GM21526 (cell line): ENCODE measurements at regions not wholly inside any gene's neighbourhood (a gene's known extent, or its start where the extent isn't known, plus 50 kb on each side); places are given as distances from the start of the nearest gene placed in this dataset.
A peak's percentile ranks its signal among the peaks of the same experiment; 100 is the strongest.

ENCODE experiments used
- ATAC-seq: cut with Tn5 transposase; IDR thresholded peaks from one replicate; pipeline ENCODE4 v1.9.1; 2021; ENCODE audit warnings: moderate library complexity; ENCODE audit not compliant: unreplicated experiment, low FRiP score

DNA sequence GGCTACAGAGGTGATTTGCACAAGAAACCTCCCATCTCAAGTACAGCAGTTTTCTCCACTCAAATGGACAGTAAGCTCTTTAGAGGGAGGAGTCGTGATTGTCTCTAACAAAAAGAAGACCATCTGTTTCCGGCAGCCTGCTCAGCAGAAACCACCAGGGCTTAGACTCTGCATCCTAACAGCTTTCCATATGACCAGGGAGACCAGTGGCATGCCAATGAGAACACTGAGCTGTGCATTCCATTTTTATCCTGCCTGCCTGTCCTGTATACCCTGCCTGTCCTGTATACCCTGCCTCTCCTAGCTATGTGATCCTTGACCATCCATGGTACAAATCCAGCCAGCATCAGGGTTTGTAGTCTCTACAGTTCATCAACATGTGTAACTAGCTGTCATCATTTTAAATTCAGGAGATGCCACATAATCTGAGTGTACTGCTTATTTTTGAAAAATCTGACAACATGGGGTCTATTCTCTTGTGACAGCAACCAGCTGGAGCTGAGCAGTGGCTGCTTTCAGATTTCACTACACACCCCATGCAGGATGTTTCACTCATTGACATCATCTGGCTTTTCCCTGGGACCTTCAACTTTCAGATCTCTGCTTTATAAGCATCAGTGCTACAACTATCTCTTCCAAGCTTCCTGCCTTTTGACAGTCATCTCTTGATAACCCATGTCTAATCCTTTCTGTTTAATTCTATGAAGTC lies 50.5 kb upstream of the POU2AF2 start:
- ATAC-seq: no peak

DNA sequence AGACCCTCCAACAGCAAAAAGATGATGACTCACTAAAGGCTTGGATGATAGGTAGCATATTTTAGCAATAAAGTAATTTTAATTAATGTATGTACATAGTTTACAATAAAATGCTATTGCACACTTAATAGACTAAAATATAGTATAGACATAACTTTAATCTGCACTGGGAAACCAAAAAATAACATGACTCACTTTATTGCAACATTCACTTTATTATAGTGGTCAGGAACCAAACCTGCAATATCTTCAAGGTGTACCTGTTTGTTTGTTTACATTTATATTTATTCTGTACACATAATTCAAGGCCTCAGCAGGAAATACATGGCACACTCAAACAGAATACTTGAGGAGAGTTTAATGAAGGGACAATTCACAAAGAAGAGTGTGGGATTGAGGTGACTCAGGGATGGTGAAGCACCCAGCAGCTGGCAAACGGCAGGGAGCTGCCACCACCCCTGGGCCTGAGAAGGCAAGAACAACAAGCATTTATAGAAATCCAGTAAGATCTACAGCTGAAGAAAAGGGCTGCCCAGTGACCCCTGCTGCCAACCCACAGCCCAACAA lies 51.5 kb upstream of the POU2AF2 start:
- ATAC-seq: no peak

DNA sequence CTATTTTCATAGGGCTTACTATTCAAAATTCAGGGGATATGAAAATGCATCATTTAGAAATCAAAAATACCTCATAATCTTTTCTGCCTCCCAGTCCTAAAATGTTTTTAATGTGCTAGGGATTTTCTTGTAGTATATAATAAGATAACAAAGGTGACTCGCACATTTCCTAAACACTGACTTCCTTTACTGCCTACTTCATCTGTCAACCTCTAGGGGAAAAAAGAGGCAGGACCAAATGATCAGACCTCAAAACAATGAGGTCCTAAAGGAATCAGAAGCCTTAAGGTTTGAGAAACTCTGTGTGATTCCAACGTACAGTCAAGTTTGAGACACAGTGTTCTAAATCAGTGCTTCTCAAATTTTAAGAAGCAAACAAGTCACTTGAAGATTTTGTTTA lies 56.1 kb upstream of the POU2AF2 start:
- no peak for ATAC-seq

DNA sequence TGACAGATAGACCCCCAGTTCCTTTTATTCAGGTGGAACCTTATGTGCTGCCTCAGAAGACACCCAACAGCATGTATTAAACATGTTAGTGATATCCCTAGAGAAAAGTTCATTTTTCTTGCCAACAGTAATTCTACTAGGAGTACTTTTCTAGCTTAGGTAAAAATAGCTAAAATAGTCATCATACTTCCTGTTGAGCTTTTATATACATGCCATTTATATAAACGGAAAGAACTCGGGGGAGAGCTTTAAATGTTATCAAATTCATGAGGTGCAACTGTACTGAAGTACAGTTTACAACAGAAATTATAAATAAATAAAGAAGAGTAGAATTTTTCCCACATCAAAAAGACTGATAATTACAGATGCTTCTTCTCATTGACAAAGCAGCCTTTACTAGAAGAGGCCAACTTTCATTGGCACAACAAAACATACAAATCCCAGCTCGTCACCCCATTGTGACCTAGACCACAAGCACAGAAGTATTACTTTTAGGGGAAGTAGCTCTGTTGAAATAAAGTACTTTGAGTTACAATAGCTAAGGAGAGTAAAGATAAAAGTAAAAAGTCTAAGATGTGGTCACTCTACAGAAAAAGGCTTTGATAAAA lies 59.1 kb upstream of the POU2AF2 start:
- no peak for ATAC-seq

DNA sequence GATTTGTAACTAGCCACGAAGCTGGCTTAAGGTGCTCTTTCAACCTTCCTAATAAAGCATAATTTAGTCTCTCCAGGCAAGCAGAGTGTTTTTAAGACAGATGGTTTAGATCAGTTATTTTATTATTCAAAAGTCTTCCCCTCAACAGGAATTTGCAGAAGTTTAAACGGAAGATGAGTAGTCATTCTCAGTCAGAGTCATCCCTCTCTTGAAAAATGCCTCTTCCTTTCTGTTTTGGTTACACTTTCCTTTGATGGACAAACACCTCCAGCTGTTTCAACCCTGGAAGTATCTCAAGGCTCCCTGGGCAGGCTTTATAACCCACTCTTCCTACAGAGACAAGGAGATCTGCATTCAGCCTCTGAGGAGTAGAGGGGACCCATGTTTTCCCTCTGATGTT lies 60.3 kb upstream of the POU2AF2 start:
- ATAC-seq: no peak

DNA sequence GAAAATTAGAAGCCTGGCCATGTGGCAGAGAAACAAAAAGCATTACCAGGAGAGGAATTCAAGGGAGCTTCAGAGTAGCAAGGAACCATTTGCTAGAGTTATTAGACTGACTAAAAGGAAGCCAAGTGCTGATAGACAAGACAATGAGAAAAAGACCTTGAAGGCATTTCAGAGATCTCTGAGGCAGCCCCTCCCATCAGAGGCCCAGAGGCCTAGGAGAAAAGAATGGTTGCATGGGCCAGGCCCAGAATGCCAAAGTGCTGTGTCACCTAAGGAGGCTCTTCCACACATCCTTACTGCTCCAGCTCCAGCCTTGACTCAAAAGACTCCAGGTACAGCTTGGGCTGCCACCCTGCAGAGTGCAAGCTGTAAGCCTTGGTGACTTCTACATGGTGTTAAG lies 61.8 kb upstream of the POU2AF2 start:
- ATAC-seq: no peak

DNA sequence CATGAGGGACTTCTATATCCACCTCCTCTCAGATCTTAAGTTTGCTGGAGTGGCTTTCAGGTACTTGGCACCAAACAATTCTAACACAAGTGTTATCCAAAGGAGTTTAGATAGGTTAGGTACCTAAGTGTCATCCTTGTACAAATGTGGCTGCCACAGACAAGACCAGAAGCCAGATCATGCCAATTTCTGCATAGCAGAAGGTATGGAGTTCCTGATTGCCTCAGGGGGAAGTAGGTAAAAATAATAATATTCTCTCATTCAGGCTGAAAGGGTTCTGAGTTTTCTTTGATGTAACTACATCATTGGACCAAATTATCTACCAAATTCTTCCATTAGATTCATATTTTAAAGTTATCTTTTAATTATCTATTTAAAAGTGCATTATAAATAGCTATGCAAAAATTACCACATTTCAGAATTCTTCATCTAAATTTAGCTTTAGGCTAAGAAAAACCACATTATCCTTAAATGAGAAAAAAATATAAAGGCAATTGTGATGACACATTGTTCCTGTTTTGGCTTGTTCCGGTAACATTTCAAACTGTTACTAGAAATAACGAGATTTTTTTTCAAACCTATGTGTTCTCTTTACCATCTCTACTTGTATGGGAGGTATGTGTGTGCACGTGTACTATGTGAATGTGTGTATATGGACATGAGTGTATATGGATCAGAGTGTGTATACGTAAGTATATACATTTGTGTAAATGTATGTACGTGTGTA lies 66.2 kb upstream of the POU2AF2 start:
- no peak for ATAC-seq

DNA sequence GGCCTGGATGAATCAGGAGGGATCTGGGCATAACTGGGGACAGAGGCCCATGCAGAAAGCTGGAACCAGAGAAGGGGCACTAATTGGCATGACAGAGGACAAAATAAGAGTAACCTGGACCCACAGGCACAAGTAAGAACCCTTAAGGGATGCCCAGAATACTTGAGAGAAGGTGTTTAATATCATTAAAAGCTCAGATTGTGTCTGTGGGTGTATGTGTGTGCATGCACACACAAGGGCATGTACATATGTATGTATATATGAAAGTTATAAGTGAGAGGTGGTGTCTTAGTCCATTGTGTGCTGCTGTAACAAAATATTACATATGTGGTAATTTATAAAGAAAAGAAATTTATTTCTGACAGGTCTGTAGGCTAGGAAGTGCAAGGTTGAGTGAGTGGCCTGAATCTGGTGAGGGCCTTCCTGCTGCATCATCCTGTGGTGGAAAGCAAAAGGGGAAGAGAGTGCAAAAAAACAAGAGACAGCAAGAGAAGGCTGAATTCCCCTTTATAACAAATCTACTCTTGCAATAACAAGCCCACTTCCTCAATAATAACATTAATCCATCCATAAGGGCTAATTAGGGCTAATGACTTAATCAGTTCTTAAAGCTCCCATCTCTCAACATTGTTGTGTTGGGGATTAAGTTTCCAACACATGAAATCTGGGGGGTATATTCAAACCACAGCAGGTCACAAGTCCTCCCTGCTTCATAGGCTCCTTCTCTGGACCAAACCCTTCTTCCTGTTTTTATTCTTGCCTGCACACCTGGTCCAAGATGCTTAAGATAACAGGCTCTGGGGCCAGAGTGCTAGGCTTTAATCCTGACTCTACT lies 68.3 kb upstream of the POU2AF2 start:
- ATAC-seq: peak; percentile 81

DNA sequence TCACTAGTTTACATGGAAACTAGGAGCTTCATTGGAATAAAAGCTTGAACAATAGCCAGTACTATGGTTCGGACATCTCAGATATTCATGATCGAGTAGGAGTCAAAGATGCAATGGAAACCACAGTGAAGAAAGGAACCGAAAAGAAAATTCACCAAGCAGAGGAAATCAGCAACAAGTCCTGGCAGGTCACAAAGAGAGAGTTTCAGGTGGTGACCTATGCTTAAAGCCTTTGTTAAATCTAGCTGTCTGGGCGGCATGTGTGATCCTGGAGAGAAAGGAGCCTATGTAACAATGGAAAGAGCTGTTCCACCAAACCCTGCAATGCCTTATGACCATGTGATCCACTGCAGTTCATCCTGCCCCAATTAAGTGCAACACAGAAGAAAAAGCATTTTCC lies 68.9 kb upstream of the POU2AF2 start:
- ATAC-seq: peak; percentile 31

DNA sequence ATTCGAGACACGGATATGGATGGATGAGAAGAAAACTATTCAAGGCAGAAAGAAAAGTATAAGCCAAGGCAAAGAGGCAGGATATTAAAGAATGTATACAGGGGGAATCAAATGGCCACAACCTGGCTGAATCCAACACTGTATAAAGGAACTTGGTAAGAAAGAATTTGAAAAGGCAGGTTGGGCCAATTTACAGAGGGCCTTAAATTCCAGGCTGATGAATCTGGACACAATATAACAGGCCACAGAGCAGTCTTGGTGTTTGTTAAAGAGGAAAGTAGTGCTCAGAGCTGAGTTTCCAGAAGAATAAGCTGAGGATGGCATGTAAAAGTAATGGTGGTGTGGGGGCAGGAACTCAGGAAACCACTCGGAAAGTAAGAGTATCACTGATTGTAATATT lies 72.3 kb upstream of the POU2AF2 start:
- ATAC-seq: no peak

DNA sequence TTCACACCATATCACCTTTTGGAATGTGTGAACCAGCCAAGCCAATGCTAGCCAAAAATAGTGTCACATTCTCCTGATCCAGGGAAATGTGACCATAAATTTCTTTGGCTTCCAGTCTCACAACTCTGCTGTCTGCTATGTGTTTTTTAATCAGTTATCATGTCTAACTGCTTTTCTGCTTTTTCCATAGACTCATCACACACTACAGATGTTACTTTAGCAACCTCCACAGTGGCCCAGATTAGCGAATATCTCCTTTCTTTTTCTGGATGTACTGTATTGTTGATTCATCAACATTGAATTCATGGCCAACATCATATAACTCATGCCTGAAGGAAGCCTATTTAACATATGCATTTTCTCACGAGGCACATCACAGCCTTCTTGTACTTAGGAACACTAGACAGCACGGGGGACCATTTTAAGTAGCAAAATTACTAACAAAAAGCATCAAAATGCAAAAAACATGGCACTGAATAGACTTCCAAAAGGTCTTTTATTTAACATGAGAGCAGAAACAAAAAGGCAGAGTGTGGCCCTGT lies 73.1 kb upstream of the POU2AF2 start:
- no peak for ATAC-seq

DNA sequence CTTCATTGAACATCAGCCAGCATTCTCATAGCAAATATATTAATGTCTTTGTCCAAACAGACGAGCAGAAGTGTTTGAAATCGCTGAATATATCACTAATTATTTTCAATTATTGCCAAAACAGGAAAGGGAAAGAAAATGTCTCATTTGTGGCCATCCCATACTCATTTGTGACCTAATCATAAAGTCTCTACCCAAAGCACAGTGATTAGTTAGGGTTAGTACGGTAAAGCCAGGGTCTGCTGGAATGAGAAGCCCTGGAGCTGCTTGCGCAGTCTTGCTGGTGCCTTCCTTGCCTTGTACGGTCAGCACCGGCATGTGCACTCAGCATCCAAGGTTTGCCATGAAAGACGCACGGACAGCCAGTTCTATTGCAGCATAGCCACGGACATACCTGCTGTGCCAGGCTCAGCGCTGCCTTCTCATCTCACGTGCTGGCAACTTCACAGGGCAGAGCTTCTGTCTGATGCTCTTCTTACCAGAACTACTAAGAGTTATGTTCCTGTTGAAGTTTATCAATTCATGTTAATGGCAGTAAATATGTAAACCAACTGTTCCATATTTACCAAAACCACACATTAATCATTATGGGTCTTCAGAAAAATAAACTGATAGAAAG lies 74.7 kb upstream of the POU2AF2 start:
- ATAC-seq: no peak

DNA sequence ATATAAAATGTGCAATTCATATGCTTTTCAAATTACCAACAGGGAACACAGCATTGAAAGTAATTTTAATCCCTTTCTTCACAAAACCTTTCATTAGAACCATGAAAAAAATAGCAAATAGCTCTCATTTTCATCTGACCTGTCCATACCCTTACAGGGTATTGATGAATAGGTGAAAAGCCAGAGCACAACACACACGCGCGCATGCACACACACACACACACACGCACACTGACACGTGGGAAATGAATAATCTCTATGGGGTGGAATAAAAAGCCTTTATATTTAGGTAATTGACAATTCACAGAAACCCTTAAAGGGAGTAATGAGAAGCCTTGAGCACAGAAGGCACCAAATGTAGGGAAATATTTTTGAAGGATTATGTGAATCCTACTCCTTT lies 76.2 kb upstream of the POU2AF2 start:
- ATAC-seq: no peak

DNA sequence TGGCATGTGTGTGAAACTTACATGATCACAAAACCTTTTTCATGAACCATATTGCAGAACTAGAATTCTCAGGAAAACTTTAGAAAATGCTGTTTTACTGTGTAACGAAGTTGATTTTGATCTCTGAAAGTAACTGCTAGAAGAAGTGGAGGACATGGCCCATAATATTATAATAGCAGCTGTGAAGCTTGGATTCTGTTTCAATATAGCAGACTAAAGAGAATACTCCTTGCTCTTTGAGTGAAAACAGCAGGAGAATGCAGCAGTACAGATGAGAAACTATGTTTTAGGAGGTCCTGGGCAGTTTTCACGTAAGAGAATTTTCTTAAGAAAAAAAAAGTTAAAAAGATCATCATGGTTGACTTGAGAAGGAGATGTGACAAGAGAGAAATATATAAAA lies 76.7 kb upstream of the POU2AF2 start:
- no peak for ATAC-seq

DNA sequence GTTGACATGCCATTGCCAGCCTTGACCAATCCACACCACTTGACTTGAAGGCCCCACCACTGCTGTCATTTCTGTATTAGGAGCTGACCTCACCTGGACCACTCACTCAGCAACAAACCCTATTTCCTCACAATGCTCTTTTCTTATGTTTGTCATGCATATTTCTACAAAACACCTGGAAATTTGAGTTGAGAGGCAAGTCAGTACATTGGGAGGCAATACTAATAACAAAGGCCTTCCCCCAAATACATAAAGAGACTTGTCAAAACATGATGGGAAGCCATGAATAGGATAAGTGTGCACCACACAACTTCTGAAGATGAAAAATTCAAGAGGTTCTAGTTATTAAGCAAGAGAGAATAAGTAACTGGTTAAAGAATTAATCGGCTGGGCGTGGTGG lies 77.9 kb upstream of the POU2AF2 start:
- ATAC-seq: no peak

DNA sequence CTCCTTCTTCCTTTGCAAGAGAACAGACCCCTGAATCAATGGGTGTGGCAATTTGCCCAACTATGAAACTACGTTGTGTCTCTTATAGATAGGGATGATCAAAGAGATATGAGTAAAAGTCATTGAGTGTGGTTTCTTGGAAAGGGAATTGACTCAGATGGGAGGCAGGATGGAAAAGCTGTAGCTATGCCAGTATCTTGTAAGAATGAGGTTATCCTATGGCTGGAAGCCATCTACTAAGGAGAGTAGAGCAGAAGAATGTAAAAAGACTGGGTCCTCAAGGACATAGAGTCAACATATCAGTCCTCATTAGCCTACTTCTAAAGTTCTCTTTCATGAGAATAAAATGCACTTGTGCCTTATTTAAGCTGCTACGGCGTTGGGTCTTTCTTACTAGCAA lies 78.9 kb upstream of the POU2AF2 start:
- no peak for ATAC-seq

DNA sequence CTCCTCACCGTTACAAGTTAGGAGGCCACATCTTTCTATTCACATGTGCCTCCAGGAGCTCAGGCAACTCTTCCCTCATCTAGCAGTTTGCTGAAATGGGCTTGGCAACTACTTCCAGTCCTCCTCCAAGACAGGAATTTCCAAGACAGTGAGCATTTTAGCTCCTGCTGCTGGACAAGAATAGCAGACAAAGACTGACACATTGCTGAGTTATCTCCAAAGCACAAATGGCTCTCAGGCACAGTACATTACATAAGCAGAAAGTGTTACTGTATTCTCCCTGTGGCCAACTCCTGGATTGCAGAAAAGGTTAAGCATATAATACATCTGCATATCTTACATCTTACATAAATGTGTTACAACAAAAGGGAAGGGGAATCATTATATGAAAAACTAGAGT lies 83.2 kb upstream of the POU2AF2 start:
- no peak for ATAC-seq

DNA sequence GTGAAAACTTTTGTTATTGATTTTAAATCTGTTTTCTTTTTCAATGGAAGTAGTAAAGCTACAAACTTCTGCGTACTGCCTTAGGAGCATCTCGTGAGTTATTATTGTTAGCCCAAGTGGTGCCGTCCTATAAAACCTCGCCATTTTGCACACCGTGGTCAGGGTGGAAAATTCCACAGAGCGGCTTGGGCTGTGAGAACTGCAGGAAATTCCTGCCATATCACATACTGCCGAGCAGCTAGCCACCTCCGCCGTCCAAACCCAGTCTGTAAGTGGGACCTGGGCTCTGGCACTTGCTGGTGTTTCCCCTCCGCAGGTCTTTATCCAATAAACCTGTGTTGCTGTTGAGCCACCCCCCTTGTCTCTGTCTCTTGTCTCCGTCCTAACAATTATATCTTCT lies 88.0 kb upstream of the POU2AF2 start:
- ATAC-seq: no peak

DNA sequence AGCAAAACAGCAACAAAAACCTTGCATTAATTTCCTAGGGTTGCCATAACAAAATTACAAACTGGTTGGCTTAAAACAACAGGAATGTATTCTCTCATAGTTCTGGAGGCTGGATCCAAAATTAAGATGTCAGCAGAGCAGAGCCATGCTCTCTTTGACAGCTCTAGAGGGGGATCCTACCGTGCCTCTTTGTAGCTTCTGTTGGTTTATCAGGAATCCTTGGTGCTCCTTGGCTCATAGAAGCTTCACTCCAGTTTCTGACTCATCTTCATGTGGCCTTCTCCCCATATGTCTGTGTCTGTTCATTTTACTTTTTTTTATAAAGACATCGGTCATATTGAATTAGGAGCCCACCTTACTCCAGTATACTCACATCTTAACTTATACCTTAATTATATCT lies 90.5 kb upstream of the POU2AF2 start:
- ATAC-seq: no peak

DNA sequence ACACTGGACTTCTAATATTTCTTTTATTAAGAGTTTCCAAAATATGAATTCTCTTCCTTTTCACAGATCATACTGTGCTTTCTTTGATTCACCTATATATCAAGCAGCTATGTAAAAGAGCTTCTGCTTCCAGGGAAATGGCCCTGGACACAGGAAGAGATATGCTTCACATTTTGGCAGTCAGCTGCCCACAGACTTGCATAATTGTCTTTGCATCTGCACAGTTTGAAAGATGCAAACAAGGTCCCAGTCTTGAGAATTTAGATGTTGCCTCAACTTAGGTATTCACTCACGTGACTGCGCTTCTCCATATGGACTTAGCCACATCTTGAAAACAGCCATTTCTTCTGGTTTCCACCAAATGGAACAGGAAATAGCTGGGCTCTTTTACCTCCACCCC lies 92.3 kb upstream of the POU2AF2 start:
- ATAC-seq: no peak
